Esophagus muscularis mucosa (tissue), 4 donors: ENCODE measurements at regions not wholly inside any gene's neighbourhood (a gene's known extent, or its start where the extent isn't known, plus 50 kb on each side); places are given as distances from the start of the nearest gene placed in this dataset.

Experiments used
- DNase-seq: peaks from one replicate; pipeline ENCODE4 v3.0.0-alpha.2; 2017; ENCODE audit errors: extremely low spot score
- H3K27ac ChIP-seq, 4 donors: fragments of 200-600 bp; sonication (generic); replicated peaks in 1 of 4; 1 replicate in 3 of 4; 2 replicates in 1 of 4; pipeline ENCODE4 v1.5.1; 2016 to 2019; ENCODE audit warnings: mild to moderate bottlenecking in 1 of 4
- H3K27me3 ChIP-seq, 4 donors: fragments of 200-600 bp; sonication (generic); one replicate each; pipeline versions ENCODE4 v1.5.1 to v1.6.0; 2016 to 2019
- H3K36me3 ChIP-seq, 4 donors: fragments of 200-600 bp; sonication (generic); one replicate each; pipeline ENCODE4 v1.5.1; 2016 to 2019
- H3K4me1 ChIP-seq, 4 donors: fragments of 200-600 bp; sonication (generic); one replicate each; pipeline ENCODE4 v1.5.1; 2016 to 2019
- H3K4me3 ChIP-seq, 4 donors: fragments of 200-600 bp; sonication (generic); 1 replicate in 2 of 4; 2 replicates in 2 of 4; pipeline ENCODE4 v1.5.1; 2016 to 2019; ENCODE audit warnings: mild to moderate bottlenecking in 4 of 4, moderate library complexity in 1 of 4
- H3K9me3 ChIP-seq, 4 donors: fragments of 200-600 bp; sonication (generic); 1 replicate in 3 of 4; 2 replicates in 1 of 4; pipeline ENCODE4 v1.5.1; 2016 to 2019
- EP300 ChIP-seq: sonication (generic); formaldehyde crosslinking; IDR thresholded peaks from one replicate; pipeline ENCODE4 v1.6.1; 2017; ENCODE audit warnings: antibody characterized with exemption
- POLR2A ChIP-seq: fragments of 450-650 bp; IDR thresholded peaks from one replicate; pipeline ENCODE4 v1.6.1; 2017; ENCODE audit warnings: antibody characterized with exemption, moderate library complexity, mild to moderate bottlenecking, low read depth
- POLR2AphosphoS5 ChIP-seq, 2 donors: sonication (generic); formaldehyde crosslinking; IDR thresholded peaks; one replicate each; pipeline ENCODE4 v1.6.1; 2017; ENCODE audit warnings: antibody characterized with exemption in 2 of 2
- WGBS: methylation state at CpG from one replicate; pipeline ENCODE4 v1.1.5; 2018; 5-methylcytosine and 5-hydroxymethylcytosine counted together
- intact Hi-C: fragments of 100-400 bp; cut with DNase I; formaldehyde crosslinking; loops from one replicate; pipeline ENCODE4 v1.15.1; 2023
- TF ChIP-seq, protein P1 (sequence below), 3 experiments: fragments of 200-600 bp in 2 of 3; fragments of 450-650 bp in 1 of 3; sonication (generic) in 2 of 3; IDR thresholded peaks; one replicate each; pipeline ENCODE4 v1.5.1; 2017 to 2019; ENCODE audit warnings: antibody characterized with exemption in 3 of 3, mild to moderate bottlenecking in 2 of 3, moderate library complexity in 1 of 3

DNA sequence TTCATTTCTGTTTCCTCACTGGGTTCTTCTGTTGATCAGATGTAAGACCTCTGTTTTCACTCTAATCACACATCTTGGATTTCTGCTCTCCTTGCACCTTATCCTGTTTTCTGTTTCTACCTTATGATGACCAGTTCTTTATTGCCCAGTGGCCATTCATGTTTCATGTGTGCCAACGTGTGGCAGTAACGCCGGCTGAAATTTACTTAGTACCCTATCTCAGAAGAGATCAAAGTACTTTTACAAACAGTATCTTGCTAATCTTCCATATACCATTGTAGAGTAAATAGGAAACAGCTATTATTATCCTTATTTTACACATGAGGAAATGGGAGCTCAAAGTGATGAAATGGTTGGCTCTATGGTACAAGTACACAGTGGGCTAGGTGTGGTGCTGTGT is 74.0 kb downstream of the GATA3 start:
- H3K4me3 ChIP-seq, result no peak overlapping the region
- no peaks in the 10 kb centered on the region for H3K9me3 ChIP-seq
- TF ChIP-seq POLR2AphosphoS5 (IDR thresholded peaks at IDR 0.05) (no peak), EP300 (no peak), POLR2A (no peak)
- TF ChIP-seq, protein P1, sequence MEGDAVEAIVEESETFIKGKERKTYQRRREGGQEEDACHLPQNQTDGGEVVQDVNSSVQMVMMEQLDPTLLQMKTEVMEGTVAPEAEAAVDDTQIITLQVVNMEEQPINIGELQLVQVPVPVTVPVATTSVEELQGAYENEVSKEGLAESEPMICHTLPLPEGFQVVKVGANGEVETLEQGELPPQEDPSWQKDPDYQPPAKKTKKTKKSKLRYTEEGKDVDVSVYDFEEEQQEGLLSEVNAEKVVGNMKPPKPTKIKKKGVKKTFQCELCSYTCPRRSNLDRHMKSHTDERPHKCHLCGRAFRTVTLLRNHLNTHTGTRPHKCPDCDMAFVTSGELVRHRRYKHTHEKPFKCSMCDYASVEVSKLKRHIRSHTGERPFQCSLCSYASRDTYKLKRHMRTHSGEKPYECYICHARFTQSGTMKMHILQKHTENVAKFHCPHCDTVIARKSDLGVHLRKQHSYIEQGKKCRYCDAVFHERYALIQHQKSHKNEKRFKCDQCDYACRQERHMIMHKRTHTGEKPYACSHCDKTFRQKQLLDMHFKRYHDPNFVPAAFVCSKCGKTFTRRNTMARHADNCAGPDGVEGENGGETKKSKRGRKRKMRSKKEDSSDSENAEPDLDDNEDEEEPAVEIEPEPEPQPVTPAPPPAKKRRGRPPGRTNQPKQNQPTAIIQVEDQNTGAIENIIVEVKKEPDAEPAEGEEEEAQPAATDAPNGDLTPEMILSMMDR (IDR thresholded peaks at IDR 0.05), result no peak
- no peaks in the 10 kb centered on the region for H3K4me1 ChIP-seq
- H3K27ac ChIP-seq, result no peak overlapping the region
- no peaks in the 10 kb centered on the region for H3K27me3 ChIP-seq
- no peaks in the 10 kb centered on the region for H3K36me3 ChIP-seq
- 93% methylated on average over 3 of the region's 3 CpGs for WGBS
- intact Hi-C loops, result no loop called here
- DNase-seq, result no peak

DNA sequence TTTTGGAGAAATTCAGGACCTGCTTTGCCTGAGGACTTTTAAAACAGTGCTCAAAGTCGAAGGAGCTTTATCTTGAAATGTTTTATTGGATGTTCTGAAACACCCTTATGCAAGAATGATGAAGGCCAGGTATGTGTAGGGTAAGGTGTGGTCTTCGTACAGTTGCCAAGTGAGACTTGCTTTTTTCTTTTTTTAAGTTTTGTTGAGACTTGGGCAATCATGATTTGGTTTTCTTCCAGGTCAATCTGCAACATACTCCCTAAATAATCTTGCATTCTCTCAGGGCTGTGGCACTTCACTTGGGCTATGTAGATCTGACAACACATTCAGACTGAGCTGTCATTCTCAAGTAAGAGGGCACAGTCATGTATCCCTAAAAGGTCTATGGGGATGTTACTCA is 75.0 kb downstream of the GATA3 start:
- WGBS, result 91% methylated on average over 2 of the region's 2 CpGs
- no peaks in the 10 kb centered on the region for H3K9me3 ChIP-seq
- H3K4me3 ChIP-seq, result no peak overlapping the region
- H3K27ac ChIP-seq, result no peak overlapping the region
- H3K36me3 ChIP-seq, result no peaks in the 10 kb centered on the region
- TF ChIP-seq POLR2A, result no peak
- no peak for TF ChIP-seq EP300
- no peak for TF ChIP-seq POLR2AphosphoS5 (IDR thresholded peaks at IDR 0.05)
- TF ChIP-seq, protein P1 (IDR thresholded peaks at IDR 0.05), result no peak
- intact Hi-C loops, result no loop called here
- no peaks in the 10 kb centered on the region for H3K27me3 ChIP-seq
- DNase-seq, result no peak
- no peaks in the 10 kb centered on the region for H3K4me1 ChIP-seq

DNA sequence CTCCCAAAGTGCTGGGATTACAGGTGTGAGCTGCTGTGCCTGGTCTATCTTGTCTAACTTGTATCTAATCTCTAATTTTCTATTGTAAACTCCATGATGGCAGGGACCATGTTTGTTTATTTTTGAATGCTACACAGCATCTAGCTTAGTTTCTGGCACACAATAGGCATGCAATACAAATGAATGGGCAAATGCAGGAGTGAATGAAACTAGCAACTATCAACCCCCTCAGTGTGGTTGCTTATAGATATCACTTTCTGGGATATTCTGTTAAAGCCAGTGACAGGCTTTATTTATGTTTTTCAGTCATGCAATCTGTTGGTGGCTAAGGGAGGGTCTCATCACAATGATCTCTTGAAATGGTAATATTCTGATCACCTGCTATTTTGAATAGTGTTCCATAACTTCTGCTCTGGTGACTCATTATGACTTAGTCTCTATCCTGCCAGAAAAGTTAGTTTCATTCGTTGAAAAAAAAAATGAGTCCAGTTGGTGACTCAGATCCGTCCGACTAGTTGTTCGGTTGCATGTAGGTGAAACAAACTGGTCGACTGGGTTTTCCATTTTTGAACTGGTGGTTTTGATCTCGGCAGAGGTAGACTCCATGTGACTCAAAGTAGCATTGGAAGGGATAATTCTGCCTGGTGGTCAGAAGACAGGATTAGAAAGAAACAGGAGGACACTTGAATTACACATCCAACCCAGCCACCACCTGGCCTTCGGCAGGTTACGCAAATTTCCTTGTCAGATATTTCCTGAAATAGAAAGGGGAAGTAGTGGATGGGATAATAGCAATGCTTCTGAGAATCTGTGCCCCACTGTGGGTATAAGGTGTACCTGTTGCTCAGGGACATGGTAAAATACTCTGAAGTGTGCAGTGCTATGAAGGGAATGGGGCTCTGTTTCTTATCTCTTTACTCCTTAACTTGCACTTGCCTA is 76.8 kb downstream of the GATA3 start:
- WGBS, result 79% methylated on average over 8 of the region's 8 CpGs
- H3K4me3 ChIP-seq, result no peak overlapping the region

DNA sequence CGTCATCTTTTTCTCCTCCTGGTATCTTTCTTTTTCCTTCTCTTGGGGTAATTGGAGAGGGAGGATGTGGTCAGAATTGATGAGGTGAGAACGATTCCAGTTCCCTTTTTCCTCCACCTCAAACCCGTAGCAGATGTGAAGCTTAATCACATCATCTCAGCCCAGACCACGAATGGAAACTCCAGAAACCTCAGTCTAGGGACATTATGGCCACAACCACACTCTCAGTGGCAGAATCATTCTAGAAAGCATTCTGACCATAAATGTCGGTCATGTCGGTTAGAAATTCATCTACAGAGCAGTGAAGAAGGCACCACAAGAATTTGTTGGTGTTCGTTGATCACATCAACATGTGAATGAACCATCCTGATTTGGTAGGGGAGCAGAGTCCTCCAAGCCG is 78.7 kb downstream of the GATA3 start:
- H3K9me3 ChIP-seq, result no peaks in the 10 kb centered on the region
- no peaks in the 10 kb centered on the region for H3K4me1 ChIP-seq
- H3K27ac ChIP-seq, result no peak overlapping the region
- 66% methylated on average over 8 of the region's 8 CpGs for WGBS
- intact Hi-C loops, result no loop called here
- no peaks in the 10 kb centered on the region for H3K27me3 ChIP-seq
- DNase-seq, result no peak
- TF ChIP-seq POLR2AphosphoS5 (IDR thresholded peaks at IDR 0.05) (no peak), EP300 (no peak), POLR2A (no peak)
- TF ChIP-seq, protein P1 (IDR thresholded peaks at IDR 0.05), result no peak
- H3K36me3 ChIP-seq, result no peaks in the 10 kb centered on the region
- no peak overlapping the region for H3K4me3 ChIP-seq

More for the DNA sequence above, 76.8 kb downstream of the GATA3 start:
- Histone ChIP-seq H3K27me3 (no peaks in the 10 kb centered on the region), H3K9me3 (no peaks in the 10 kb centered on the region), H3K27ac (no peak overlapping the region), H3K4me1 (no peaks in the 10 kb centered on the region), H3K36me3 (no peaks in the 10 kb centered on the region)
- intact Hi-C loops, result no loop called here
- TF ChIP-seq POLR2AphosphoS5 (IDR thresholded peaks at IDR 0.05) (no peak), EP300 (no peak), POLR2A (no peak)
- TF ChIP-seq, protein P1 (IDR thresholded peaks at IDR 0.05), result no peak
- no peak for DNase-seq
